RKO (cell line): ENCODE measurements at regions not wholly inside any gene's neighbourhood (a gene's known extent, or its start where the extent isn't known, plus 50 kb on each side); places are given as distances from the start of the nearest gene placed in this dataset.

Experiments
- DNase-seq: peaks from one replicate; pipeline ENCODE4 v3.0.0-alpha.2; 2016; ENCODE audit warnings: low spot score

- no peak for DNase-seq
These were observed 875.9 kb upstream of the NR2F2 start for GRCh38 chr15:95454403-95455262.

GRCh38 chr15:95457520-95457919 lies 873.0 kb upstream of the NR2F2 start:
- DNase-seq: no peak

- no peak for DNase-seq
These were observed 871.8 kb upstream of the NR2F2 start for GRCh38 chr15:95458721-95459120.

GRCh38 chr15:95459273-95459672 lies 871.2 kb upstream of the NR2F2 start:
- DNase-seq: no peak

- DNase-seq: no peak
These were observed 866.0 kb upstream of the NR2F2 start for GRCh38 chr15:95464509-95464908.

- no peak for DNase-seq
These were observed 861.7 kb upstream of the NR2F2 start for GRCh38 chr15:95468820-95469219.

- DNase-seq: no peak
These were observed 861.0 kb upstream of the NR2F2 start for GRCh38 chr15:95469496-95470000.

GRCh38 chr15:95470529-95470928 lies 860.0 kb upstream of the NR2F2 start:
- DNase-seq: no peak

- no peak for DNase-seq
These were observed 859.4 kb upstream of the NR2F2 start for GRCh38 chr15:95470997-95471689.

GRCh38 chr15:95471690-95472086 lies 858.8 kb upstream of the NR2F2 start:
- no peak for DNase-seq

- DNase-seq: no peak
These were observed 855.4 kb upstream of the NR2F2 start for GRCh38 chr15:95475067-95475466.

GRCh38 chr15:95479308-95479707 lies 851.2 kb upstream of the NR2F2 start:
- no peak for DNase-seq

GRCh38 chr15:95485367-95485766 lies 845.1 kb upstream of the NR2F2 start:
- DNase-seq: no peak

GRCh38 chr15:95486224-95486623 lies 844.3 kb upstream of the NR2F2 start:
- DNase-seq: no peak

GRCh38 chr15:95489103-95489502 lies 841.4 kb upstream of the NR2F2 start:
- DNase-seq: no peak

- no peak for DNase-seq
These were observed 838.0 kb upstream of the NR2F2 start for GRCh38 chr15:95492388-95493070.

- DNase-seq: no peak
These were observed 835.4 kb upstream of the NR2F2 start for GRCh38 chr15:95494971-95495541.

GRCh38 chr15:95497634-95498033 lies 832.9 kb upstream of the NR2F2 start:
- DNase-seq: no peak

GRCh38 chr15:95498961-95499360 lies 831.5 kb upstream of the NR2F2 start:
- DNase-seq: no peak

GRCh38 chr15:95499397-95499796 lies 831.1 kb upstream of the NR2F2 start:
- no peak for DNase-seq

GRCh38 chr15:95501865-95502264 lies 828.6 kb upstream of the NR2F2 start:
- no peak for DNase-seq

GRCh38 chr15:95503107-95503506 lies 827.4 kb upstream of the NR2F2 start:
- DNase-seq: no peak
